IPS DF 4.7 (cell line): ENCODE measurements at regions not wholly inside any gene's neighbourhood (a gene's known extent, or its start where the extent isn't known, plus 50 kb on each side); places are given as distances from the start of the nearest gene placed in this dataset.

Source experiments
- DNase-seq: peaks from one replicate; pipeline ENCODE4 v3.0.0-alpha.2; 2013; ENCODE audit warnings: low spot score; ENCODE audit errors: extremely low read depth

DNA sequence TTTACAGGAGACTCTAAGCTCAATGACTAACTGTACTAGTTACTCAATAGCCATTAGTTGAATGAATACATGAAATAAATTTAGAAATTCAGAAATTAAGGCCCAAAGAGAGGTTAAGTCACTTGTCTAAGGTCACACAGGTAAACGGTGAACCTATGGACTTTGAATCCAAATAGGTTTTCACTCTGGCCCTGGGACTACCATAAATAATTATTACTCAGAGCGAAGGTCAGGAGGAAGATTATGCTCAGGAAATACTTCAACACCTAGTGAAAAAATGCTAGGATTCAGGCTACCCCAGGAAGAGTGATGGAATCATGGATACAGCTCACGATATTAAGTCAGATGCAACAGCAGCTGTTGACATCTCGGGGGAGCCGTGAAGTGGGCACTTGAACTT is 417.4 kb downstream of the GABRG2 start:
- no peak for DNase-seq

DNA sequence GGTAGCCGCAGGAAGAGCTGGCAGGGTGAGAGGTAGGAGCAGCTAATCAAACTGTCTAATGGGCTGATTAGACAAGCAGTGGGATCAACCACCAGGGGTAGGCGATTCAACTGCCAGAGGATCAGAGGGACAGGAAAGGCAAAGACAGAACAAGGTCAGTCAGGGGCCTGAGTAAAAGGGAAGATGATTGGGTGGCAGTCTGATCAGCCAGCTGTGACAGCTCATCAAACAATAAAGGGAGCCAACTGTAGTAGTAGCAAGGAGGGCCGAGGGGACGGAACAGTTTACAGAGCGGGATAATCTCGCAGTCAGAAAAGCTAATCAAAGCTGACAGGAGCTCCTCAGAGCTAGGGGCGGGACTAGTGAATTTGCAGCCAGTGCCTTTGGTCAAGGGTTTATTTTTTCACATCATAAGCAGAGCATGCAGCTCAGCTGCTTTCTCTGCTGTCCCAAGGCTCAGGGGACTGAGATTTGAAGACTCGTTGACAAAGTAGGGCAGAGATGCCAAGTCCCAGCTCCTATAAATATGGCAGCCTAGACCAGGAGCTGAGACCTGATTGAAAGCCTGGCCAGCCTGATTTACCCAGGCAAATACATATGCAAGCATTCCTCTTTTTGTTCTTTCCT is 418.2 kb downstream of the GABRG2 start:
- no peak for DNase-seq

DNA sequence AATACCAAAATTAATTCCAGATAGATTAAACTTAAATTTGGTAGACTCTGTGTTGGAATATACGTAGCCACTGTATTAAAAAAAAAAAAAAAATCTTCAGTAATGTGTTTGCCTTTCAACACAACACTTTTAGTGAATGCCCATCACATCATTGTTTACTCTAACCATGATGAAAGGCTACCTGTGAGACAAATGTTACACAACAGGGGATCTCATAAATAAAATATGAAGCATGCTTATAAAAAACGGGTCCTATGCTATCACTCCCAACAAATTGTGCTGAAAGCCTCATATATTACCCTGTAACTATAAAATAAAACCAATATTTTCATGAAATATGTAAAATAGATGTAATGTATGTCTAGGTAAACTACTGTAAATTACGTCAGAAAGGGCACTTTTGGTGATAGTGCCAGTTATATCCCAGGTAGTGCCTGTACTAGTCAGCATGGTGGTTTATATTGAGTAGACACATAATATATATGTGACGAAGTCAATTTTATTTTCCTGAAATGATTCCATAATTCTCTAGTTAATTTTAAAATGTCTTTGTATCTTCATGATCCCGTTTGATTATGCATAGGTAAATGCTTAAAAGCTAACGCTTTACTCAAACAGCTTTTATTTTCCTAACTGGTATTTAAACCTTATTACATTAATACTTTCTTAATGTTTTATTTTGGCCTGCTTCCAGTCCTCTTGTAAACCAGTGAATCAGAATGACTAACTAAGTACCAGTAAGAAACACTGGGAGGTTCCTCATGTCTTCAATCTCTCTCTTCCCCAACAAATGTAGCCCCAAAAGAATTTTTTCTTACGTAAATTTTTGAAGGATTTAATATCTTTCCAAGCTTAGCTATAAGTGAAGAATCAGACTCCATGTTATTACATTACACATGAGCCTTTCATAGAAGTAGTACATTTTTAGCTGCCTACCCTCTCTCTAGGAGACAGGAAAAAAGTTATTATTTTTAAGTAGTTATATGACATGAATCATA is 420.3 kb downstream of the GABRG2 start:
- DNase-seq: no peak

DNA sequence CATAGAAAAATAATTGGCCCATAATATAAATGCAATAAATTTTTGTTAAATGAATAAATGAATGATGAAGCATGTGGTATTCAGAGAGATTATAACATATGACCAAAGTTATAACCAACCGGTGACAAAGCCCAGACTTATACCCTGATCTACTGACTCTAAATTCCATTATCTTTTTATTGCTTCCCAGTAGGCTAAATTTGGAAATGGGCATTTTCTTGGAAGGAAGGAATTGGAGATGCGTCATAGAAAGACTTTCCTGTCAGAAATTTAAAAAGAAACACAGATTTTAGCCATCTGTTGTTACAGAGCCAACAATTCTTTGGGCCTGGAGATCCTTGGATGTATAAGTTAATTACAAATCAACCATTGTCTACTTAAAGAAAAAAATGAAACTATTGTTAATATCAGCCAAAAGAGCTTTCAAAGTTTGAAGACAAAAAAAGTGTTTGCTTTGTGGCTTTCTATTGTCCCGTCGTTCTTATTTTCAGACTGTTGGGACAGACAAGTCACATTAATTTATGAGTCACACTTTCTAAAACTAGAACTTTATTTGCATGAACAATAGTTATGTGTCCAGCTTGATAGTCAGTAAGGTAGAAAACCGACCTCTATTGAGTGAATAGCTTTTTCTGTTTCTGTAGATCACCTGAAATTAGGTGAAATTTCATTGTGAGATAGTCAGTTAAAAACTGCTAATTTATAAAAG is 428.7 kb downstream of the GABRG2 start:
- DNase-seq: no peak

DNA sequence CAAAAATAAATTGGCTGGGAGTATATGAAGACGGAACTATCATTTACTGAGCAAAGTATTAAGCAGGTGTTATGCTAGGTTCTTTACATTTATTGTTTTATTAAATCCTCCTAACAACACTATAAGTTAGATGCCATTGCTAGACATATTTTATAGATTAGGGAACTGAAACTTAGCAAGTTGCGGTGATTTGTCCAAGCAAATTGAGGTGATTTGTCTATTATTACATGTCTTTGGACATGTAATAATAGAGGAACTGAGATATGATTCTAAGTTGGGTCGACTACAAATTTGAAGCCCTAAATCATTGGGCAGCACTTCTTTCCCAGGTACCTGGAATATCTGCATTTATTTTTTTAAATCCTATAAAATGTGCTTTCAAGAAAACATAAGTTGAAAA is 429.9 kb downstream of the GABRG2 start:
- no peak for DNase-seq

DNA sequence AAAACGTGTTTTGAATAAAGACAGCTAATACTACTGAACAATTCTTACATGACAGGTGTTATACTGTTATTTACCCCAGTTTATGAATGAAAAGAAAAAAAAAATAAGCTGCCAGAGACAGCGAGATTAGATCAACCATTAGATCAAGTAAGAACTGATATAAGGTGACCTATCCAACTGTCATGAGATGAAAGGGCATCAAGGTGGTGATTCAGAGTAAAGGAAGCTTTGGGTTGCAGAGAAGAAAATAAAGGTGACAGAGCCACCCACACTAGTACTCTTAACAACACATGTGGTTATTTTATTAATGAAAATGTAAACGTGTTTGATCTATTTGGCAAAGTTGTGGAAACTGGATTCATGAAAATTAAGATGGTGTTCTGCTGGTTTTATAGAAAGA is 435.2 kb downstream of the GABRG2 start:
- DNase-seq: no peak

DNA sequence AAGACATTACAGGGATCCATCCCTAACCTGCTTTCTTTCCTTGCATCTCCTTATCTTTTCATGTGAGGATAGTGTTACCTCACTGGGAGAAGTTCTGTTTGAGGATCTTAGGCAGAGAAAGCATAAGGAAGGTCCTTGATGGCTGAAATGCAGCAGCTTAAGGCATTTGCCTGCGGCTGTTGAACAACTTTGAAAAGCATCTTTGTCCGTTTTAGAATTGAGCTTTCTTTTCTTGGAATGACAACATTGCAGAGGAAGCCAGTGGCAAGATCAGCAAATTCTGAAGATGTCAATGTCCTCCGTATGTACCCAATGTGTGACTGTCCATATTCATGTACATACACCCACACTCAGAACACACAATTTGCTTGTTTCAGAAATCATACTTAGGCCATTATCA is 436.2 kb downstream of the GABRG2 start:
- DNase-seq: no peak

DNA sequence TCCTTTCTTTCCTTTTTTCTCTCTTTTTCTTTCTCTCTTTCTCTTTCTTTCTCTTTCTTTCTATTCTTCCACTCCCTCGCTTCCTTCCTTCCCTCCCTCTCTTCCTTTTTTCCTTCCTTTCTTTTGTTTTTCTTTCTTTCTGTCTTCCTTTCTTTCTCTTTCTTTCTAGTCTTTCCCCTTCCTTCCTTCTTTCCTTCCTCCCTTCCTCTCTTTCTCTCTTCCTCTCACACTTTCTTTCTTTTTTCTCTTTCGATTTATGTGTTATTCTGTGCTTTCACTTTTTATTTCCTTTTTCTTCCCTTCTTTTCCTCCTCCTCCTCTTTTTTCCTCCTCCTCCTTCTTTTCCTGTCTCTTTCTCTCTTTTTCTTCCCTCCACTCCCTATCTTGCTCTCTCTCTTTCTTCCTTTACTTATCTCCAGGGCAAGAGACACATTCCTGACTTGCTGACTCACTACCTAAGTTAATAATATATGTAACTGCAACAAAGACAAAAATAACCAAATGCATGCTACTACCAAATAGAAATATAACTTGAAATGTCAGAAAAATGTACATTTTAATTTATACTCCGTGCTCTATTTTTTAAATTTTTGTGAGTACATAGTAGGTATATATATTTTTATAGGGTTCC is 445.5 kb downstream of the GABRG2 start:
- no peak for DNase-seq

DNA sequence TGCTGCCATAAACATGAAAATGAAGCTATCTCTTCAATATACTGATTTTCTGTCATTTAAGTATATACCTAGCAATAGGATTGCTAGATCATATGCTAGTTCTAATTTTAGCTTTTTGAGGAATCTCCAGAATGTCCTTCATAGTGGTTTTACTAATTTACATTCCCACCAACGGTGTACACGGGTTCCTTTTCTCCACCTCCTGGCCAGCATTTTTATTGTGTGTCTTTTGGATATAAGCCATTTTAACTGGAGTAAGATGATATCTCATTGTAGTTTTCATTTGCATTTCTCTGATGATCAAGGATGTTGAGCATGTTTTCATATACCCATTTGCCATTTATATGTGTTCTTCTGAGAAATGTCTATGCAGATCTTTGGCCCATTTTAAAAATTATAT is 446.5 kb downstream of the GABRG2 start:
- no peak for DNase-seq

DNA sequence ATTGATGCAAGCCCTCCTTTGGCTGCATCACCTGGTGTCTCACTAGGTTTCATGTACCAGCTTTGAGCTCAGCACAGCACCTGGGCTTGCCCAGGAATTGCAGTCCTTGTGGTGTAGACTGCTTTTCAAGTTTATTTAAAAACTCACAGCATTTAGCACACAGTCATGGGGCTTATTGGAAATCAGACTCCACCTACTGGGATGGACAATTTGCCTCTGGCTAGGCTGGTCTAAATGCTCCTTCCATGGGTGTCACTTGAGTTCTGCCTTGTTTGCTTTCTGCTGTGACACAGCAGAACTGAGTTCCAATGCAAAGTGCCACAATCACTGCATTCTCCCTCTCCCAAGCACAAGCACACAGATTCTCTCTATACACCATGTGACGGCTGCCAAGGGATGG is 453.3 kb downstream of the GABRG2 start:
- DNase-seq: no peak

DNA sequence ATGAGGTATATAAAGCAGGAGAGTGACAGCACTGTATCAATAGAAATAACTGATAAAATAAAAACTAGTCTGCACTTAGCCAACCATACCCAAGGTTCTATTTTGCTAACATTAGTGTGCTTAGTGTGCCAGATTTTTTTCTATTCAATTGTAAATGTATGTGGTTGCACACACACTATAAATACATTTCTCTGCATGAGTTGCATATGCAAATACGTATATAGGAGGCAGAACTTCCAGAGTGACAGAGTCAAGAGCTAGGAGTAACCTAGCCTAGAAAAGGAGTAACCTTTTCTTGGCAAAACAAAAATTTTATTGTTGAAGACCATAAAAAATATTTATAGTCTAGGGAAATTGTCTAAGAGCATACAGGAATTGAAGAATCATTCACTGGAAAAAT is 461.6 kb downstream of the GABRG2 start:
- no peak for DNase-seq

DNA sequence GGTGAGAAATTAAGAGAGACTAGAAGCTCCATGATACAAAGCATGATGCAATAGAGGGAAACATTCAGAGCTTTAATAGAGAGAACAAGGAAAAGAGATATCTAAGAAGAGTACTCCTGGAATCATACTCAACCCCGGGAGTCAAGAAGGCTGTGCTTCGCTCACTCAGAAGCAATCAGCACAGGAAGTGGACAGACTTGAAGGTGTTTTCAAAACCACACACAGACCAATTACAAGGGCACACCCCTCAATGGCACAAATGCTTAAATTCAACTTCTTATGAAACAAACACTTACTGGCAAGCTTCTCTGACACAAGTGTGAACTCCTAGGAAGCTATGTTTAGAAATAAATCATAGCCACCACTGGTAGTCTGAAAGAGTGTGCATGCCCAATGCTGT is 462.3 kb downstream of the GABRG2 start:
- DNase-seq: no peak

DNA sequence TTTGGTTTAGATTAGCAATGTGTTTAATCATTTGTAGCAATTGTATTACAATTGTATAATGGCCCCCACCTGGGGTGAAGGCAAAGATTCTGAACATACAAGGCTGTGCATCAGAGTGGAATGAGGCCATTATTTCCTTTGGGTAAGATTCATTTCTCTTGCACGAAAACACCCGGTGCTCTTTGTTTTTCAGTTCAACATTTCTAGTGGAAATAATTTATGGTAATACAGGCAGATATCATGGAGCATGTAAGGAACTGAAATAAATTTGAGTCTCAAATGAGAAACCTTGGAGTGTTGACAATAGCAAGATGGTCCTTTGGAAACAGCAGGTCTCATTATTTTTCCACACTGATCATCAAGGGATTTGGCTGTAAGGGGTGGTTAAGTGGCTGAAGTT is 475.9 kb downstream of the GABRG2 start:
- no peak for DNase-seq

DNA sequence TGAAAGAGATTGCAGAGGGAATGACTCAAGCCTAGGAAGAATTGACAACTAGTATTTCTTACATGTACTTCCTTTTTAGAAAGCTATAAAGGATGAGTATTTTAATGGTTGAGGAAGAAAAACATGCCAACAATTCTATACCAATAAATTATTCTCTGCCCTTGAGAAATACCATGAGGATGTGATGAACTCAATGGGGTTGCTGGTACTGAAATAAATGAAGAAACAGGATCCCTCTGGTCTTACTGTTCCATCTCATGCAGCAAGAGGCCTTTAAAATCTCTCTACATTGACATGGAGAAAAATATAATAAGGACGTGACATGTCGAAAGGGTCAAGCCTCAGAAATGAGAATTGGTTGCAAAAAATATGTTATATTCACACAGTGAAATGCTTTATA is 477.3 kb downstream of the GABRG2 start:
- DNase-seq: no peak

DNA sequence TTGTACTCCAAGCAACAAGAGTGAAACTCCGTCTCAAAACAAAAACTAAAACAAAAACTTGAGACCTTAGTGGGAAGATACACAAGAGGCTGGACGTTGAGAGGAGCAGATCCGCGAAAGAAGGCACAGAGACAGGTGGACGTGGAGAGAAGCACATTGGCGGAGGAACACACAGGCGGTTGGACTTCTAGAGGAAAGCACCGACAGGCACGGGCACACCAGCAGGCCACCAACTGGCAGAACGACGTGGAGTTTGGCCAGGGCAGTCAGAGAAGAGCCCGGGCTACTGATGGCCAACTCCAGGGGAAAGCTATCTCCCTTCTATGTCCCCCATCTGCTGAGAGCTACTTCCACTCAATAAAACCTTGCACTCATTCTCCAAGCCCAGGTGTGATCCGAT is 482.7 kb downstream of the GABRG2 start:
- DNase-seq: no peak

DNA sequence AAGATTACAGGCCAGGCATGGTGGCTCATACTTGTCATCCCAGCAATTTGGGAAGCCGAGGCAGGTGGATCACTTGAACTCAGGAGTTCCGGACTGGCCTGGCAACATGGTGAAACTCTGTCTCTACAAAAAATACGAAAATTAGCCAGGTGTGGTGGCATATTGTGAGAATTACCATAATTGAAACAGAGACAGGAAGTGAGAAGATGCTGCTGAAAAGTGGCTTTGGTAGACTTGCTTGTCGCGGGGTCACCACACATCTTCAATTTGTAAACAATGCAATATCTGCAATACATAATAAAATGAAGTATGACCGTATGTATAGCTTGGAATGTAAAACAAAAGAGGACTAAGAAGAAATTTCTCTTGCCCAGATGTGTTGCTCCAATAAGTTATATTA is 490.5 kb downstream of the GABRG2 start:
- DNase-seq: no peak

DNA sequence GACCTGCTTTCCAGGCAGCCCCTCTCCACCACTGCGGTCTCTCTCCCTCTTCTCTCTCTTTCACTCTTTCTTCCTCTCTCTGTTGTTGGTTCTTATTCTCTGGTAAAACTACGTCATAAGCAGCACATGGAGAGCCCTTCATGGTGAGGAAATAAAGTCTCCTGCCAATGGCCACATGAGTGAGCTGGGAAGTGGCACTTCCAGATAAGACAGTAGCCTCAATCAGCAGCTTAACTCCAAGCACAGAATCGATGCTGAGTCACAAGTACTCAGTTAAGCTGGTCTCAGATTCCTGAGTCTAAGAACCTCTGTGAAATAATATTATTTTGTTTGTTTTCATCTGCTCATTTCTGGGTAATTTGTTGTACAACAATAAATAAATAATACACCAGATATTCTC is 500.1 kb downstream of the GABRG2 start:
- no peak for DNase-seq

DNA sequence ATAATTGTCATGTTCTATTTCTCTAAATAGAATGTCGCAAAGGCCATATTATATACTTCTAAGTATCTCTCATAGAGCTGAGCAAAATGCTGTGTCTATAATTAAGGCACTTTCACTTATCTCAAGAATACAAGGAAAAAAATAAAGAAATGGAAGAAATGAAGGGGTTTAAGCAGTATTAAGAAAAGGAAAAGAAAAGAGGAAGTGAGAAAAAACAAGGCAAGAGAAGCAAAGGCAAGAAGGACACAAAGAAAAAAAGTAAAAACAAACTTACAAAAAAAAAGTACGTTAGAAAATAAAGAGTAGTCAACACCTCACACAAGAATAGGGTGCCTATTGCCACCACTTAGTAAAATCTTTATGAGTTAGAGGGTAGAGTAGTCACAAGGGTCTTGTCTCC is 506.2 kb downstream of the GABRG2 start:
- DNase-seq: no peak

DNA sequence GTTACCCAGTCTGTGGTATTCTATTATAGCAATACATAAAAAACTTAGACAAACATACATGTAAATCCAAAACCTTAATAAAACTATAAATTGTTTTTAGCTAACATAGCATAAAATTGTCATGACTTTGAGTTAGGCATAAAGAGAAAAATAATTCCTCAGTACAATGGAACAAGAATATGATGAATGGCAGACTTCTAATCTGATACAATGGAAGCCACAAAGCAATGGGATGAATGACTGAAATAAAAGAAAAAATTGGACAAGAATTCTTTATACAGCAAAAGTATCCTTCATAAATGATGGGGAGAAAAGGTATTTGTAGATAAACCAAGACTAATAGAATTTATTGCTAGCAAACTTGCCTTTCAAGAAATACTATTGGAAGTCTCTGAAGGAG is 524.2 kb downstream of the GABRG2 start:
- DNase-seq: no peak

DNA sequence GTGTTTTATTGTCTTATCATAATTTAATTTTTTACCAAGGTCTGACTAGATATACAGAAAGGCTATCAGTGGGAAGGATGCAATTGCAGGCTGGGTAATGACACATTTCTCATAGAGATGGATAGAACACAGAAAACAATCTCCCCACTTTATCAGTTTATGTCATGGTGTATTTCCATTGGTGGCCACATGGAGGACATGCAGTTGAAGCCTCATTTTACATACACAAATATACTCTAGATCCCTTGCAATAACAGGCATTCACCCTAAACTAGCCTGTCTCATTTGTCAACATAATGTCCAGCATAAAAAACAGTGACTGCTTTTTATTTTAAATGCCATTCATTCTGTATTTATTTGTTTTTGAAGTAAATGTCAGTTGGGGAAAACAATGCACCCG is 526.3 kb downstream of the GABRG2 start:
- peak; percentile 5 for DNase-seq

DNA sequence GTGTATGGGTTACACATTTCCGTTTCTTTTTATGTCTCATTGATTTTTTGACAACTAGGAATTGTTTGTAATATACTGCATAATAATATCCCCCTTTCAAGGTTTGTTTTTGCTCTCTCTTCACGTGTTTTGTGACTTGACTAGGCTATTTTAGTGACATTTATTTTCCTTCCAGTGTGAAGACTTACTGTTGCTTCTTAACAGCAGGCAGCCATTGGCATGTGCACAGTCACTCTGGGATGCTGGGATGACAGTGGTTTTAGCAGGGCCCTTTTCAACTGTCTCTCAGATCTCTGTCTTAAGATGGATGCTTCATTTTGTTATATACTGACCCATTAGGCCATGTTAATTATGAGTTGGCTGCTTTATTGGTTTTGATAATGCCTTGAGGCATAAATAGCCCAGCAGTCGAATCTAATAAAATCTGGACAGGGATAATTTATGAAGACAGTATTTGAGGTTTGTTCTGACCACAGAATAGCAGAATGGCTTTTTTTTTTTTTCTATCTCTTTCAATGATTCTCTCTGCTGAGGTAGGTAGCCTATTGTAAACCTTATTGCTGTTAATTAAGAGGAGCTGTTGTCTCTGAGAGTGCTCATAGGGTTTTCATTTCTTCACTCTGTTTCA is 536.0 kb downstream of the GABRG2 start:
- no peak for DNase-seq
